A549 (cell line): ENCODE measurements at regions not wholly inside any gene's neighbourhood (a gene's known extent, or its start where the extent isn't known, plus 50 kb on each side); places are given as distances from the start of the nearest gene placed in this dataset.

Experiments used
- CBX8 ChIP-seq: fragments of 200-600 bp; sonication (generic); IDR thresholded peaks from 2 replicates; pipeline ENCODE4 v1.6.1; 2016
- CHD2 ChIP-seq: fragments of 150-350 bp; IDR thresholded peaks from 2 replicates; pipeline ENCODE4 v1.6.1; 2014; ENCODE audit warnings: low read length; ENCODE audit not compliant: partially characterized antibody
- EP300 ChIP-seq, 2 experiments: fragments of >200 bp; sonication (Bioruptor Twin); formaldehyde crosslinking; IDR thresholded peaks; 2 replicates in 1 of 2; 3 replicates in 1 of 2; pipeline ENCODE4 v1.6.1; 2016 to 2017
- JUN ChIP-seq, 2 experiments: fragments of >200 bp; sonication (Bioruptor Twin); formaldehyde crosslinking; IDR thresholded peaks; 2 replicates in 1 of 2; 3 replicates in 1 of 2; pipeline ENCODE4 v1.6.1; 2016 to 2017
- MAX ChIP-seq: IDR thresholded peaks from 2 replicates; pipeline ENCODE4 v1.6.1; 2012
- POLR2A ChIP-seq: IDR thresholded peaks from 2 replicates; pipeline ENCODE4 v1.6.1; 2012; ENCODE audit warnings: mild to moderate bottlenecking, low read length

- TF ChIP-seq POLR2A (no peak), CHD2 (no peak), JUN (IDR thresholded peaks at IDR 0.05) (no peak), MAX (no peak), CBX8 (no peak), EP300 (IDR thresholded peaks at IDR 0.05) (no peak)
Measured at GRCh38 chr4:176906709-176907108, 114.0 kb upstream of the VEGFC start.
